ENCODE measurements at regions not wholly inside any gene's neighbourhood (a gene's known extent, or its start where the extent isn't known, plus 50 kb on each side); places are given as distances from the start of the nearest gene placed in this dataset.

DNA sequence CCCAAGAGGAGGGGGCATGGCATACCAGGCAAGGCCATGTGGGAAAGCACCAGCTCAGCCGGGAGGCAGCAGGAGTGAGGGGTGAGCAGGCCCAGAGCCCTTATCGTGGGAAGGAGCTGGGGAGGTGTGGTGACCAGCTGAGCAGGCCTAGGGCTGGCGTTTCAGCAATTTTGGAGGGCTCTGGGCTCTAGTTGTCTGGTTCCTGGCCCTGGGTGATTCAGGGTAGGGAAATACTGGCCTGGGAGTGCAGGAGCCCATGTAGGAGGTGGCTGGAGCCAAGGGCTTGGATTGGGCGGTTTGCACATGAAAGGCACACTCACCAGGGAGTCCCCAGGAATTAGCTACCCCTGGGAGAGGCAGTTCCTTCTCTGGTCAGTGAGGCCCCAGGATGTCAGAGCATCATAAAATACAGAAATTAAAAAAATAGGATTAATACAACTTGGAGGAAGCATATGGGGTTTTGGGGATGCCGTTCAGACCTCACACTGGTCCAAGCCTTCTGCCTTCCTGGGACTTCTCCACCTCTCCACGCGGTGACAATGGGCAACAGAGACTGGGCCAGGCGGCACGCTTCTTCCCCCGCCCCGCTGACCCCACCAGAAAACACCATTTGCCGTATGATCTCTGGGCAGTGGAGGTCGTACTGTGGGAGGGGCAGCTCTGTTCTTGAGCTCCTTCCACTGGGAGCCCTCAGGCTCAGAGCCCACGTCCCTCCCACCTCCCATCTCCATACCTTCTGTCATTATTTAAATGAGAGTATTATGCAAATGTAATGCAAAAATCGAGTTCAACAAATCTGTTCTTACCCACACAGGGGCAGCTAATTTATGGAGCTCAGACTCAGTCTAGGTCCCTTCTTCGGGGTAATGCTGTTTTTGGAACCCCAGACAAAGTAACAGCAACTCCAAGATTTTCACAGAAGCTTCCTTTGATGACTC lies 133.0 kb upstream of the FAM20C start:
- POLR2A ChIA-PET: no interaction called here
- FAIRE-seq: no peak
- 56% methylated on average over 16 of the region's 16 CpGs for WGBS (ENCODE audit: missing lambda C conversion rate)
- CTCF ChIA-PET: interaction anchor here (0.6 kb wide), 1 partner anchor 22 kb away, joined by 3 read pairs; no protein-coding TSS in a partner anchor
- no peak overlapping the region for H3K4me3 ChIP-seq
- no peak overlapping the region for H3K27ac ChIP-seq
- TF ChIP-seq, protein P1, sequence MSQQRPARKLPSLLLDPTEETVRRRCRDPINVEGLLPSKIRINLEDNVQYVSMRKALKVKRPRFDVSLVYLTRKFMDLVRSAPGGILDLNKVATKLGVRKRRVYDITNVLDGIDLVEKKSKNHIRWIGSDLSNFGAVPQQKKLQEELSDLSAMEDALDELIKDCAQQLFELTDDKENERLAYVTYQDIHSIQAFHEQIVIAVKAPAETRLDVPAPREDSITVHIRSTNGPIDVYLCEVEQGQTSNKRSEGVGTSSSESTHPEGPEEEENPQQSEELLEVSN (IDR thresholded peaks at IDR 0.05; ENCODE audit: borderline replicate concordance, low read depth): no peak
- TF ChIP-seq FOXS1 (CRISPR knock-in tag; IDR thresholded peaks at IDR 0.05) (no peak), ZFP36 (IDR thresholded peaks at IDR 0.05; ENCODE audit: borderline replicate concordance, partially characterized antibody) (no peak), JUNB (IDR thresholded peaks at IDR 0.05) (no peak), FOSL2 (IDR thresholded peaks at IDR 0.05) (no peak), FOSL2 (CRISPR knock-in tag; IDR thresholded peaks at IDR 0.05) (no peak), RCOR1 (IDR thresholded peaks at IDR 0.05; ENCODE audit: low read depth, low read length) (no peak), SREBF2 (IDR thresholded peaks at IDR 0.05) (no peak), CHD2 (IDR thresholded peaks at IDR 0.05; ENCODE audit: low read length, partially characterized antibody) (no peak), TP53 (CRISPR knock-in tag; IDR thresholded peaks at IDR 0.05) (no peak), ZSCAN20 (CRISPR knock-in tag; IDR thresholded peaks at IDR 0.05) (no peak), HOXB13 (CRISPR knock-in tag; IDR thresholded peaks at IDR 0.05; ENCODE audit: low read depth) (no peak), ZC3H11A (IDR thresholded peaks at IDR 0.05) (no peak)
- TF ChIP-seq, protein P2, sequence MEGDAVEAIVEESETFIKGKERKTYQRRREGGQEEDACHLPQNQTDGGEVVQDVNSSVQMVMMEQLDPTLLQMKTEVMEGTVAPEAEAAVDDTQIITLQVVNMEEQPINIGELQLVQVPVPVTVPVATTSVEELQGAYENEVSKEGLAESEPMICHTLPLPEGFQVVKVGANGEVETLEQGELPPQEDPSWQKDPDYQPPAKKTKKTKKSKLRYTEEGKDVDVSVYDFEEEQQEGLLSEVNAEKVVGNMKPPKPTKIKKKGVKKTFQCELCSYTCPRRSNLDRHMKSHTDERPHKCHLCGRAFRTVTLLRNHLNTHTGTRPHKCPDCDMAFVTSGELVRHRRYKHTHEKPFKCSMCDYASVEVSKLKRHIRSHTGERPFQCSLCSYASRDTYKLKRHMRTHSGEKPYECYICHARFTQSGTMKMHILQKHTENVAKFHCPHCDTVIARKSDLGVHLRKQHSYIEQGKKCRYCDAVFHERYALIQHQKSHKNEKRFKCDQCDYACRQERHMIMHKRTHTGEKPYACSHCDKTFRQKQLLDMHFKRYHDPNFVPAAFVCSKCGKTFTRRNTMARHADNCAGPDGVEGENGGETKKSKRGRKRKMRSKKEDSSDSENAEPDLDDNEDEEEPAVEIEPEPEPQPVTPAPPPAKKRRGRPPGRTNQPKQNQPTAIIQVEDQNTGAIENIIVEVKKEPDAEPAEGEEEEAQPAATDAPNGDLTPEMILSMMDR (IDR thresholded peaks at IDR 0.05): no peak
- TF ChIP-seq, protein P3, sequence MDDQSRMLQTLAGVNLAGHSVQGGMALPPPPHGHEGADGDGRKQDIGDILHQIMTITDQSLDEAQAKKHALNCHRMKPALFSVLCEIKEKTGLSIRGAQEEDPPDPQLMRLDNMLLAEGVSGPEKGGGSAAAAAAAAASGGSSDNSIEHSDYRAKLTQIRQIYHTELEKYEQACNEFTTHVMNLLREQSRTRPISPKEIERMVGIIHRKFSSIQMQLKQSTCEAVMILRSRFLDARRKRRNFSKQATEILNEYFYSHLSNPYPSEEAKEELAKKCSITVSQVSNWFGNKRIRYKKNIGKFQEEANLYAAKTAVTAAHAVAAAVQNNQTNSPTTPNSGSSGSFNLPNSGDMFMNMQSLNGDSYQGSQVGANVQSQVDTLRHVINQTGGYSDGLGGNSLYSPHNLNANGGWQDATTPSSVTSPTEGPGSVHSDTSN (IDR thresholded peaks at IDR 0.05): no peak
- TF ChIP-seq, protein P4, sequence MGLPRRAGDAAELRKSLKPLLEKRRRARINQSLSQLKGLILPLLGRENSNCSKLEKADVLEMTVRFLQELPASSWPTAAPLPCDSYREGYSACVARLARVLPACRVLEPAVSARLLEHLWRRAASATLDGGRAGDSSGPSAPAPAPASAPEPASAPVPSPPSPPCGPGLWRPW (IDR thresholded peaks at IDR 0.05): no peak
- TF ChIP-seq, protein P5, sequence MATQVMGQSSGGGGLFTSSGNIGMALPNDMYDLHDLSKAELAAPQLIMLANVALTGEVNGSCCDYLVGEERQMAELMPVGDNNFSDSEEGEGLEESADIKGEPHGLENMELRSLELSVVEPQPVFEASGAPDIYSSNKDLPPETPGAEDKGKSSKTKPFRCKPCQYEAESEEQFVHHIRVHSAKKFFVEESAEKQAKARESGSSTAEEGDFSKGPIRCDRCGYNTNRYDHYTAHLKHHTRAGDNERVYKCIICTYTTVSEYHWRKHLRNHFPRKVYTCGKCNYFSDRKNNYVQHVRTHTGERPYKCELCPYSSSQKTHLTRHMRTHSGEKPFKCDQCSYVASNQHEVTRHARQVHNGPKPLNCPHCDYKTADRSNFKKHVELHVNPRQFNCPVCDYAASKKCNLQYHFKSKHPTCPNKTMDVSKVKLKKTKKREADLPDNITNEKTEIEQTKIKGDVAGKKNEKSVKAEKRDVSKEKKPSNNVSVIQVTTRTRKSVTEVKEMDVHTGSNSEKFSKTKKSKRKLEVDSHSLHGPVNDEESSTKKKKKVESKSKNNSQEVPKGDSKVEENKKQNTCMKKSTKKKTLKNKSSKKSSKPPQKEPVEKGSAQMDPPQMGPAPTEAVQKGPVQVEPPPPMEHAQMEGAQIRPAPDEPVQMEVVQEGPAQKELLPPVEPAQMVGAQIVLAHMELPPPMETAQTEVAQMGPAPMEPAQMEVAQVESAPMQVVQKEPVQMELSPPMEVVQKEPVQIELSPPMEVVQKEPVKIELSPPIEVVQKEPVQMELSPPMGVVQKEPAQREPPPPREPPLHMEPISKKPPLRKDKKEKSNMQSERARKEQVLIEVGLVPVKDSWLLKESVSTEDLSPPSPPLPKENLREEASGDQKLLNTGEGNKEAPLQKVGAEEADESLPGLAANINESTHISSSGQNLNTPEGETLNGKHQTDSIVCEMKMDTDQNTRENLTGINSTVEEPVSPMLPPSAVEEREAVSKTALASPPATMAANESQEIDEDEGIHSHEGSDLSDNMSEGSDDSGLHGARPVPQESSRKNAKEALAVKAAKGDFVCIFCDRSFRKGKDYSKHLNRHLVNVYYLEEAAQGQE (IDR thresholded peaks at IDR 0.05): no peak
- TF ChIP-seq, protein P6, sequence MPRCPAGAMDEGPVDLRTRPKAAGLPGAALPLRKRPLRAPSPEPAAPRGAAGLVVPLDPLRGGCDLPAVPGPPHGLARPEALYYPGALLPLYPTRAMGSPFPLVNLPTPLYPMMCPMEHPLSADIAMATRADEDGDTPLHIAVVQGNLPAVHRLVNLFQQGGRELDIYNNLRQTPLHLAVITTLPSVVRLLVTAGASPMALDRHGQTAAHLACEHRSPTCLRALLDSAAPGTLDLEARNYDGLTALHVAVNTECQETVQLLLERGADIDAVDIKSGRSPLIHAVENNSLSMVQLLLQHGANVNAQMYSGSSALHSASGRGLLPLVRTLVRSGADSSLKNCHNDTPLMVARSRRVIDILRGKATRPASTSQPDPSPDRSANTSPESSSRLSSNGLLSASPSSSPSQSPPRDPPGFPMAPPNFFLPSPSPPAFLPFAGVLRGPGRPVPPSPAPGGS (IDR thresholded peaks at IDR 0.05): no peak
- TF ChIP-seq, protein P7, sequence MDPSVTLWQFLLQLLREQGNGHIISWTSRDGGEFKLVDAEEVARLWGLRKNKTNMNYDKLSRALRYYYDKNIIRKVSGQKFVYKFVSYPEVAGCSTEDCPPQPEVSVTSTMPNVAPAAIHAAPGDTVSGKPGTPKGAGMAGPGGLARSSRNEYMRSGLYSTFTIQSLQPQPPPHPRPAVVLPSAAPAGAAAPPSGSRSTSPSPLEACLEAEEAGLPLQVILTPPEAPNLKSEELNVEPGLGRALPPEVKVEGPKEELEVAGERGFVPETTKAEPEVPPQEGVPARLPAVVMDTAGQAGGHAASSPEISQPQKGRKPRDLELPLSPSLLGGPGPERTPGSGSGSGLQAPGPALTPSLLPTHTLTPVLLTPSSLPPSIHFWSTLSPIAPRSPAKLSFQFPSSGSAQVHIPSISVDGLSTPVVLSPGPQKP (IDR thresholded peaks at IDR 0.05; ENCODE audit: low read depth, low read length): no peak
- TF ChIP-seq, protein P8, sequence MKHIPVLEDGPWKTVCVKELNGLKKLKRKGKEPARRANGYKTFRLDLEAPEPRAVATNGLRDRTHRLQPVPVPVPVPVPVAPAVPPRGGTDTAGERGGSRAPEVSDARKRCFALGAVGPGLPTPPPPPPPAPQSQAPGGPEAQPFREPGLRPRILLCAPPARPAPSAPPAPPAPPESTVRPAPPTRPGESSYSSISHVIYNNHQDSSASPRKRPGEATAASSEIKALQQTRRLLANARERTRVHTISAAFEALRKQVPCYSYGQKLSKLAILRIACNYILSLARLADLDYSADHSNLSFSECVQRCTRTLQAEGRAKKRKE (CRISPR knock-in tag; IDR thresholded peaks at IDR 0.05; ENCODE audit: low read depth): no peak
- DNase-seq (ENCODE audit: low read depth in 1 of 2, low spot score in 1 of 2): no peak
- no peak for ATAC-seq
- H3K4me2 ChIP-seq: no peak overlapping the region
- H3K4me1 ChIP-seq: no peaks in the 10 kb centered on the region
- H3K9me3 ChIP-seq: no peaks in the 10 kb centered on the region
